GM18907 (cell line): ENCODE measurements at regions not wholly inside any gene's neighbourhood (a gene's known extent, or its start where the extent isn't known, plus 50 kb on each side); places are given as distances from the start of the nearest gene placed in this dataset.

Experiments
- ATAC-seq: cut with Tn5 transposase; IDR thresholded peaks from one replicate; pipeline ENCODE4 v1.9.1; 2021; ENCODE audit warnings: mild to moderate bottlenecking, moderate library complexity; ENCODE audit not compliant: unreplicated experiment

DNA sequence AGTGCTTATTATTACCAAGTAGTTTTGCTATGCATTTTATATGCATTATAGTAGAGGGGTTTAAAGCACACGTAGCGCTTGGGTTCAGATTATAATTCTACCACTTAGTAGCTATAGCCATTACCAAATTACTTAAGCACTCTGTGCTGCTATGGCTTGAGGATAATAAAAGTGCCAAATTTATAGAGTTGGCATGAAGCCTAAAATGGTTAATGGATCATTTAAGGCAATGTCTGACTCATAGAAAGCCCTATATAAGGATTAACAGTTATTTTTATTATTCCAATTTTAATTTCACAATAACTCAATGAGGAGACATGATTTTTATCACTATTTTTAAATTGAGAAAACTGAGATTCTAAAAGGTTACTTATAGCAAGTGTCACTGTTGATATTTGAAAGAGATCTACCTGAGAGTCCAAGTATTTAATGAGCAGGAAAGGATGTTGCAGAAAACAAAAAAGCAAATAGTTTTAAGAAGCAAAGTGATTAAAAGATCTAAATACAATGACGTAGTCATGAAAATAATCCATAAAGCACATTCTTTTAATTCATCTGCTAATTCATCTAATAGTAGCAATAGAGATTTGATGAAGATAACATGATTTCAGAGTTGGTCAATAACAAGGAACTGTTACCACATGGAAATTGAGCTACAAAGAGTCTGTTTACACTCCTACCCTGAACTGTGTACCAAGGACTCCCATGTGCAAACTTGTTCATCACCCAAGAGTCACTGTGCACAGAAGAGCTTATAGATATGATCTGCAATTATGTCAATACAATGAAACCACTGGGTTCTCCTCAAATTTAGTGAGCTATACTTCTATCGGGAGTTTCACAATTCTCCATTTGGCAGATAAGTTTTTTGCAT is 78.8 kb upstream of the DTNA start:
- ATAC-seq: no peak

DNA sequence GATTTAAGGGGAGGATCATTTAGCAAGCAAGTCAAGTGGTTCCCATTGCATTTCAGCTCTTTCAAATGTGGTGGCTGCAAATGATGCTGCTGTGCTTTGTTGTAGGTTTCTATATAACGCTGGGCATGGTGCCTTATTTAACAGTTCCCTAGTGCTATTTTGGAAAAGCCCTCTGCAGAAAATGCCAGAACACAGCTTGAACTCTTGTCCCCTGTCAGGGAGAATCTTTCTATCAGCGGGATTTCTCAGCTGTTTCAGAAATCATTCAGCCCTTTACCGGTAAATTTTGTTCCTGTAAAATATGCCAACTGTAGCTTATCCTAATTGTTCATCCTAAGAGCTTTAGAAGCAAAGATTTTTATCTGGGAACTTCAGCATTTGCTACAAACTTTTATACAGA is 77.8 kb upstream of the DTNA start:
- ATAC-seq: no peak

DNA sequence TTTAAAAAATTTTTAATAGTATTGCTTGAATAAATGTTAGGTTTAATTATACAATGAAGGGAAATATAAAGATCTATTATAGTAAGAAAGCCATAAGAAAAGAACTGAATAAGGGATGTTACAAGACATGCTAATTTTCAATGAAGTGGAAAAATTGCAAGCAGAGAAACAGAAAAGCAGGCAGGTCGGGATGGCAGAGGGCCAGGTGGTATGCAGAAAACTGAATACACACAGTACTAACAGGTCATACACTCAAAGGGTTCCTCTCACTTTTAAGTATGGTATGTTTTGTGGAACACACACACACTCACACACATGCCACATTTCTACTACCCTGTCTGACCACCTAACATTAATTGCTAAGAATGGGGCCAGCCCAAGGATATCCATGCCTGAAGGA is 76.7 kb upstream of the DTNA start:
- ATAC-seq: no peak

DNA sequence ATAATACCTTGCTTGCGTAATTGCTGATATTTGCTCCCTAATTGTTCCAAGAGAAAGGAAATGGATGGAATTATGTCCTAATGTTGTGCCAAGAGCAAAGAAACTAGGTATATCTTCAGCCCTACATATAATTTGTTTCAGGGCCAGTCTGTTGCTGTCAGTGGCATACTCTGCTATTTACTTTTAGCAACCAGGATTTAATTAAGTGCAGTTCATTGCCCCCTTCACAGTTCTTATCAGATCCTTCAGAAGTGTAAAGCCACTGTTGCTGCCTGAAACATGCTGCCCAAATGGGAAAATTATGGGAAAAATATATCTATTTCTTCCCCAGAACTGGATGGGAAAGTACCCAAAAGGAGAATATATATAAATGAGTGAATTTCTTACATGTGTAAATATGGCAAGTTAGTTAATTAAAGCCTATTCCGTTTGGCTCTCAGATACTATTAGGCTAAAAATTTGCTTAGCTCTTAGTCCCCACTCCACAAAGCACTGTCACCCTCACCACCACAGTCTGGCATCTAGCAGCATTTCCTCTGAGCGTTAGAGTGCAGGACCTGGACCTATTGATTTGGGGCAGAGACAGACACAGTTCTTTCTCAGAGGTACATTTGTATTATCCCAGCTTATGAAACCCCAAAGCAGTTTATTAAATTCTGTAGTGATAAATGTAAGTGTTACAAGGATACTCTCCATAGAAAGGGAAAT is 72.8 kb upstream of the DTNA start:
- no peak for ATAC-seq

DNA sequence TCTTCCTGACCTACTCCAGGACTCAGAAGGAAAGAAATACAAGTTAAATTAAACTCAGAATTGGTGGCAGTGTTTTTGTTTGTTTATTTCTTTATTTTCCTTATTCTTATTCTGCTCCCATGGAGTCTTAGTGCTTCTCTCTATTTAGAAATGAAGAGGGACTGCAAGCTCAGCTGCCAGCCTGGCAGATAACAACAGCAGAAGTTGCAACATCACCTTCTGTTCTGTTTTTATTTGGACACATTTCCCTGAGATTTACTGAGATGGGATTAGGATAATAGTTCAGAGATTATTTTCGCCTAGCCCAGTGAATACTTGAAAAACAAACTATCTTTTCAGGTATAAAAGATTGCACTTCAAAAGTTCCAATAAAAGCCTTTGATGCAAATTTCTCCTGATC is 70.4 kb upstream of the DTNA start:
- ATAC-seq: no peak

DNA sequence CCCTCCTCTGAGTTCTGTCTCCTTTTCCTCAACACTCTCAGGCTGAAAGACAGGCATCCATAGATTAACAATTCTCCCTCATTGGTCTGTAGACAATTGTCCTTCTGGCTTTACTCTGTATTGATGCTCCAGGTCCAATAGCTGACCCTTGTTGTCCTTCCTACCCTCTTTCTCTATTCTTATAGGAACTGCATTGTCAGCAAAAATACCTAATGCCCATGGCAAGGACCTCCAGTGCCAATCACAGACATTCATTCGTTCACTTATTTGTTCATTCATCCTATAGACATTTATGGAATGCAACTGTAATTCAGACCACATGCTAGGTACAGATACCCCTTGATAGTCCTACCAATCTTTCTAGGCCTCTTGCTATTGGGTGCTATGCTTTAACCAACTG is 69.8 kb upstream of the DTNA start:
- no peak for ATAC-seq

DNA sequence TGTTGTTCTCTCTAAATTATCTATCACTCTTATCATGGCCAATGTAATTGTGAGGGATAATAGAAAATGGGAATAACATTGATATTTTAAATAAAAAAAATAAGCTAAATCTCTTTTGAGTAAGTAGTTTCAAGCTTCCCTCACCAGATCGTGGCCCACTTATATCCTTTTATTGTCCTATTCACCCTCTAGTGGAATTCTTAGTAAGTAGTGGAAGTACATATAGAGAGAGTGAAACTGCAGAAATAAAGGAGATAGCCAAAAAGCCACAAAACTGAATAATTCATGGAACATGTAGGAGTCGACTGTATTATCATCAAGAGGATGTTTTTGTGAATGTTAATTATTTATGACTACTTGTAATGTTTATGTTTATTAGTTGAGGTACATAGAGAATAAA is 66.1 kb upstream of the DTNA start:
- ATAC-seq: no peak

DNA sequence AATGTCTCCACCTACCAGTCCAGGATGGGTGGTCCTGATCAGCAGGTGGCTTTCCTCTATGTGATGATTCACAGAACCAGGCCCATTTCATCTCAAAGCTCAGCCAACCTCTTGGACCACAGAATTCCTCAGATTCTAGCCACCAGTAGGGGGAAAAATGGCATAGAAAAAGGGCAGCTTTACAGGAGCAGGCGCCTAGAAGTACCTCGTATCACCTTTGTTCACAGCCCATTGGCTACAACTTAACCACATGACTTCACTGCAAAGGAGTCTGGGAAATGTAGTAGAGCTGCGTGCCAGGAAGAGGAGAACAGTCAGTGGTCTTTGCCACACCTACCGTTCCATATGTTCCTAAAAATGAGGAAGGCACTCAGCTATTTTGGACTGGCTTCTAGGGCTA is 62.8 kb upstream of the DTNA start:
- peak; percentile 65 for ATAC-seq

DNA sequence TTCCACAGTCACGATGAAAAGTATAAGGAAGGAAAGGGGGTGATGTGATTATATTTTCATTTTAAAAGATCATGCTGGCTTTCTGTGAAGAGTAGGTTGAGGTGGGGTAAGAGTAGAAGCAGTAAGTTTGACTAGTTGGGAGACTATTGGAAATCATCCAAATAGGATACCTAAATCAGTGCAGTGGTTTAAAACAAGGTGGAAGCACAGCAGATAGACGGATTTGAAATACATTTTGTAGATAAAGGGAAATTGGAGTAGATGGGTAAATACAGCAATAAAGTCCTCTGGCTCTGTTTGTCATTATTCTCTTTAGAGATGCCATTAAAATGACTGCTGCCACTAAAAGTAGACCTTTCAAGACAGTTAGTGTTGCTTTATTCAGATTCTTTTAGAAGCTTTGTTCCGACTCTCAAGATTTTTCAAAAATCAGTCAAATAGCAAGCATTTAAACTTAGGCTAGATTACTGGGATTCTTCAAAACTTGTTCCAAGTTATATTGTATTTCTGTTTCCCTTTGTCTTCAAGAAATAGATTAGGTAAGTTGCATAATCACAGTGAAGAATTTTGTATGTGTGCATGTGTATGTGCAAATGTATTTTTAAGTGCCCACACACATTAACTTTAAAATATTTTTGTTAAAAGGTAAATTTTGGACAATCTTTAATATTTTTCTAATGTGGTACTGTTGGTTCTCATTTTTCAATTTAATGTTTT is 61.7 kb upstream of the DTNA start:
- no peak for ATAC-seq

DNA sequence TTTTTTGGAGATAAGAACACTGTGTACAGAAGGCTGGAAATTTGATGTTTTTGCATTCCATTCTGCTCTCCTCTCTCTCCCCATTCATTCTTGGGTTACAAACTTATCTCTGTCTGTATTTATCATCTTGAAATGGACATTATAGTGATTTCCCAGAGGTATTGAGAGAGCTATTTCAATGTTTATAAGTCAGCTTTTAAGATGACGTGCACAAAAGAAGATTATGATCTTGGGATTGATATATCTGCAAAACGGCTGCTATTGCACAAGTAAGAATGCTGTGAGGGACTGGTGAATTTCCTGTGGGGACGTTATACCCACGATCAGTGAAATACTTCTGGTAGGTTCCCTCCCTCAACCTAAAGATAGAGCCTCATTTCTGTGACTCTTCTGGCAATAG is 61.0 kb upstream of the DTNA start:
- ATAC-seq: no peak

DNA sequence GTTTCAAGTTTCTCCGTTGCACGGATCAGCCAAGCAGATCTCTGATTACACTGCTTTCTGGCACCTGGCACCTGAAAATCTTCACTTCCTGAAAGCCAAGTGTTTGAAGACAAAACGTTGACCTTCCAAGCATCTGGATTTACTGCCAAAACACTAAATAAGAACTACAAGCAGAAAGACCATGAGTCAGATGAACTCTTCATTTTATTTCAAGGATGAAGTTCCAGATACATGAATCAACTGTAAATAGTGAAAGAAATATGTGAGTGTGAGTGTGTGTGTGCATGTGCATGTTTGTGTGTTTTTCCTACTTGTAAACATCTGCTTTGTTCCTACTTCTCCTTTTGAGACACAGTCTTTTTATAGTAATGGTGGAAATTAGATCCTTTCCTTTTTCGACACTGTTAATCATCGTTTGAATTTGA is 60.0 kb upstream of the DTNA start:
- ATAC-seq: no peak

DNA sequence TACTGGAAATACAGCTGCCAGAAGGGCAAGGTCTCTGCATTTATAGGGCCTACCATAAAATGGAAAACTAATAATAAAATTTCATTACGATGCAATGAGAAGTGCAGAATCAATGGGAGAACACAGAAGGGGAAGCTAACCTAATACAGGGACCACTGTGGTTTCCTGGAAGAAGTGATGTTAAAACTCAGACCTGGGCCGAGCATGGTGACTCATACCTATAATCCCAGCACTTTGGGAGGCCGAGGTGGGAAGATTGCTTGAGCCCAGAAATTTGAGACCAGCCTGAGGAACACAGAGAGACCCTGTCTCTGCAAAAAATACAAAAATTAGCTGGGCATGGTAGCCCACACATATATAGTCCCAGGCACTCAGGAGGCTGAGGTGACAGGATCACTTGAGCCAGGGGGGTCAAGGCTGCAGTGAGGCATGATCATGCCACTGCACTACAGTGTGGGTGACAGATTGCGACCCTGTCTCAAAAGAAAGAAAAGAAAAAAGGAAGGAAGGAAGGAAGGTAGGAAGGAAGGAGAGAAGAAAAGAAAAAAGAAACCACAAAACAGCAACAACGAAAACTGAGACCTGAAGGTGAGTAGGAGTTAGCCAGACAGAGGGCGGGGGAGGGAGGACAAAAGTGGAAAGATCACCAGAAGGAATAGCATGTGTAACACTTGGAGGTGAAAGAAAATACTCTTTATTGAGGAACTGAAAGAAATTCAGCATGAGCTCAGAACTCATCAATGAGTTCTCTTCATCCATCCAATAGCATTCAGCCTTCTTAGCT is 58.3 kb upstream of the DTNA start:
- no peak for ATAC-seq

DNA sequence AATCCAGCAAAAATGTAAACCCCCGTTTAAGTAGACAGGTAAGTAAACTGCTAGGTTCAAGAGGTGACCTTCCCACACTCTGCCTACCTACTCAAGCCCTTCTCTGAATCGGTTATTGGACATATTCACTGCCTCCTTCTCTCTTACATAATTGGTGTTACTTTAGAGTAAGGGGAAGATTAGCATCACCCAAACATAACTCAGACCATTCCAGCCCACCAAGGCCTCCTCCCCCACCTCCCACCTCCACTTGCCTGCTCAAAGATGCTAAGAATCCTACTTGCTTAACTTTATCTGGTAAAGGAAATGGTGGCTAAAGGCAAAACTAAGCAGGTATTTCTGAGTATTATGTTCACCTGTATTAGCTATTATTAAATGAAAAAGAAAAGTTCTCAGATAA is 55.0 kb upstream of the DTNA start:
- ATAC-seq: no peak

DNA sequence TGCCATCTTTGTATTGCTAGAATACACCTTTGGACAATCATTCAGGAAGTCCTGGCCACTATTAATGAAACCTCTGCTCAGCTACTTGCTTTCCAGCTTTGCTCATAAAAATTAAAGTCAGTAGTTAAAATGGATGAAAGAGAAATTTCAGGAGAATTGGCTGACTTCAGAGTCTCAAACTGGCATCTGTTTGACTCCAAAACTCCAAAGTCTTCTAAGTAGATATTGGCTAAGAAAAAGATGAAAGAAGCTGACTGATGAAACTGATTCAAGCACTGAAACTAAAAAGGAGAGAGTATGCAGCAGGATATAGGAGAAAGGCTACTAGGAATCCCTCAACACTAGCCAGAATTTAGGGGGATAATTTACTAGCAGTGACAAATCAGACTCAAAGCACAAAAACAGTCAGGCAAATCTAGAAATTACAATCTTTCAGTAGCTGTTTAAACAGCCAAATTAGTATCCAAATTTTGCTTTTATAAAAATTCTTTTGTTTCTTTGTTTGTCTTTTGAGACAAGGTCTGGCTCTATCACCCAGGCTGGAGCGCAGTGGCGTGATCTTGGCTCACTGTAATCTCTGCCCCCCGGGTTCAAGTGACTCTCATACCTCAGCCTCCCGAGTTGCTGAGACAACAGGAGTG is 52.1 kb upstream of the DTNA start:
- ATAC-seq: no peak

DNA sequence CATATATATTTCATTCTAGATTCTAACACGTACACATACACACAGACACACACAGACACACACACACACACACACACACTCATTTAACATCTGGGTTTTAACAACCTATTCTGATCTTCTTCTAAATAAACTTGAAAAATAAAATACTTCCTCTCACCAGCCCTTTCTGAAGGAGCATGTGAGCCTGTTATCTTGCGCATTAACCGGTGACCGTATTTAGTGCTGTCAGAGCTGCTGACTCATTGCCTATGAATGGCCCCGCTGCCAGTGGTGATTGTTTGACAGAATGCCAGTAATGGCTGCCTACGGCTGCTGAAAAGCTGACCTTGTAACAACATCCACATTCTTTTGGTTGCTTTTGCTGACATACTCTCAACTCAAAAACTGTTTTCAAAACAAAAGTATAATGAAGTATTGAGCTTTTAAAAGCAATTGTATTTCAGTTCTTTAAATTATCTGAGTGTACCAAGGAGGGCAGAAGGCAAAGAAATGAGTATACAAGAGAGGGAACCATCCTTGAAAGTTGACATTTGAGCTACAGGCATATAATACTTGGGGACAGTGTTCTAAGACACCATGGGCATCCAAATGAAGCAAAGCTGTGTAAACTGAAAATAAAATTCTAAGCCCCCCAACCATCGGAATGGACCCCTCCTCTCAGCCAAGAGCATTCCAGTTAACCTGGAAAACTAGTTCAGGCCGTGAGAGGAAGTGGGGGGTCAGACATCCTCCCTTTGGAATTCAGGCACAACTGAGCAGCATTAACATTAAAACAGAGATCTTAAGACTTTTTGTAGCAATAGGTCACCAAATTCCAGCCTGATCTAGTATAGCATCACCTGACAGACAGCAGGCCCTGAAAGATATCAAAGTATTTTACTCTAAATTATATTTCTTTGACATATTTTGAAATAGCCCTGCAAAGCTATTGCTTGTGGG is 50.2 kb upstream of the DTNA start:
- ATAC-seq: no peak
